ENCODE measurements at regions not wholly inside any gene's neighbourhood (a gene's known extent, or its start where the extent isn't known, plus 50 kb on each side); places are given as distances from the start of the nearest gene placed in this dataset.
"Not testable (repeated sequence)": the region's sequence is repeated elsewhere in the genome, so short reads cannot be mapped to it uniquely, and the experiment has no call there.

GRCh38 chr1:73827283-73827682 lies 370.7 kb downstream of the LRRIQ3 start:
- H3K4me1 ChIP-seq (ENCODE audit: control insufficient read depth in 2 of 2, insufficient read depth in 1 of 2, low read depth in 1 of 2, low read length in 2 of 2); H3K4me2 ChIP-seq (ENCODE audit: insufficient read depth, low read length, poor library complexity, severe bottlenecking); H3K27ac ChIP-seq (replicated peaks; ENCODE audit: low read length); H3K14ac ChIP-seq (ENCODE audit: low read length); H3K79me1 ChIP-seq (ENCODE audit: low read depth, low read length); H3K23ac ChIP-seq (ENCODE audit: low read depth, low read length, poor library complexity); H3K9me3 ChIP-seq (replicated peaks in 1 of 2; ENCODE audit: control insufficient read depth in 2 of 2, insufficient read depth in 1 of 2, low read depth in 1 of 2, low read length in 2 of 2); H4K91ac ChIP-seq (ENCODE audit: low read depth, low read length, poor library complexity); H2BK5ac ChIP-seq (ENCODE audit: low read length); H3K4me3 ChIP-seq (ENCODE audit: low read length in 2 of 2); H2BK120ac ChIP-seq (ENCODE audit: low read depth, low read length); H2BK12ac ChIP-seq (ENCODE audit: low read length); H3K27me3 ChIP-seq (ENCODE audit: control insufficient read depth in 3 of 3, insufficient read depth in 3 of 3, low read depth in 1 of 3, low read length in 3 of 3); H2BK15ac ChIP-seq (ENCODE audit: low read length); H4K8ac ChIP-seq (ENCODE audit: low read depth, low read length); H3K4ac ChIP-seq (ENCODE audit: low read length); H2AK5ac ChIP-seq (ENCODE audit: low read depth, low read length); H3K36me3 ChIP-seq (replicated peaks in 1 of 2; ENCODE audit: control insufficient read depth in 2 of 2, insufficient read depth in 2 of 2, low read length in 2 of 2); H2AFZ ChIP-seq (ENCODE audit: low read length); H3K9ac ChIP-seq (ENCODE audit: low read depth, low read length, poor library complexity); H3K18ac ChIP-seq (ENCODE audit: low read length); DNase-seq (ENCODE audit: low spot score): not testable (repeated sequence)
- WGBS, 2 donors (ENCODE audit: extremely low coverage in 2 of 2, insufficient read length in 2 of 2, insufficient replicate concordance in 1 of 2): no CpG with 5 or more reads among the region's 3 CpGs

- Histone ChIP-seq H4K91ac (ENCODE audit: low read depth, low read length, poor library complexity) (no peak overlapping the region), H2AK5ac (ENCODE audit: low read depth, low read length) (no peak overlapping the region), H3K4ac (ENCODE audit: low read length) (no peak overlapping the region), H3K27me3 (ENCODE audit: control insufficient read depth in 3 of 3, insufficient read depth in 3 of 3, low read depth in 1 of 3, low read length in 3 of 3) (no peaks in the 10 kb centered on the region), H2BK120ac (ENCODE audit: low read depth, low read length) (no peak overlapping the region), H3K18ac (ENCODE audit: low read length) (no peak overlapping the region), H3K36me3 (replicated peaks in 1 of 2; ENCODE audit: control insufficient read depth in 2 of 2, insufficient read depth in 2 of 2, low read length in 2 of 2) (no peaks in the 10 kb centered on the region), H2BK15ac (ENCODE audit: low read length) (no peak overlapping the region), H3K4me2 (ENCODE audit: insufficient read depth, low read length, poor library complexity, severe bottlenecking) (no peak overlapping the region), H2BK12ac (ENCODE audit: low read length) (no peak overlapping the region), H2BK5ac (ENCODE audit: low read length) (no peak overlapping the region), H3K4me1 (ENCODE audit: control insufficient read depth in 2 of 2, insufficient read depth in 1 of 2, low read depth in 1 of 2, low read length in 2 of 2) (no peaks in the 10 kb centered on the region), H3K14ac (ENCODE audit: low read length) (no peak overlapping the region), H3K79me1 (ENCODE audit: low read depth, low read length) (no peaks in the 10 kb centered on the region), H2AFZ (ENCODE audit: low read length) (no peak overlapping the region), H3K9me3 (replicated peaks in 1 of 2; ENCODE audit: control insufficient read depth in 2 of 2, insufficient read depth in 1 of 2, low read depth in 1 of 2, low read length in 2 of 2) (no peaks in the 10 kb centered on the region), H3K27ac (replicated peaks; ENCODE audit: low read length) (no peak overlapping the region), H3K23ac (ENCODE audit: low read depth, low read length, poor library complexity) (no peak overlapping the region), H3K9ac (ENCODE audit: low read depth, low read length, poor library complexity) (no peak overlapping the region), H3K4me3 (ENCODE audit: low read length in 2 of 2) (no peak overlapping the region), H4K8ac (ENCODE audit: low read depth, low read length) (no peak overlapping the region)
- no peak for DNase-seq (ENCODE audit: low spot score)
- WGBS, 2 donors (ENCODE audit: extremely low coverage in 2 of 2, insufficient read length in 2 of 2, insufficient replicate concordance in 1 of 2): no CpG with 5 or more reads among the region's 4 CpGs
These were observed 373.9 kb downstream of the LRRIQ3 start for GRCh38 chr1:73824065-73824464.

DNA sequence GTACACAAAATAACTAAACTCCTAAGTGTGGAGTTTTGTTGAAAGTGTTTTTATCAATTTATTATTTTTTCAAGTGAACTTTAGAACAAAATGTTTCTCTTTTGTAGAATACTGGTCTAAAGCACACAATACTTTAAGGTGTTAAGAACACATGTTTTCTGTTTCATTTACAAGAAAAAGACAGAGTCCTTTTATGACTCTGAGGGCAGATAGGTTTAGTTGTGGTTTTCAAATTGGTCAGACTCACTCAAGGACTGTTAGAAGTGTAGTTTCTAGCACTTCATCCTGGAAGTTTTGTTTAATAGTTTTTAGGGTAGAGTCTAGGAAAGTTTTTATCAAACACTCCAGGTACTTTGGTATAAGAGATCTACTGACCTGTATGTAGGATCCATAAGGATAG lies 376.5 kb downstream of the LRRIQ3 start:
- no peak overlapping the region for H2BK120ac ChIP-seq (ENCODE audit: low read depth, low read length)
- H3K79me1 ChIP-seq (ENCODE audit: low read depth, low read length): no peaks in the 10 kb centered on the region
- H3K14ac ChIP-seq (ENCODE audit: low read length): no peak overlapping the region
- H3K4me2 ChIP-seq (ENCODE audit: insufficient read depth, low read length, poor library complexity, severe bottlenecking): no peak overlapping the region
- no peaks in the 10 kb centered on the region for H3K4me1 ChIP-seq (ENCODE audit: control insufficient read depth in 2 of 2, insufficient read depth in 1 of 2, low read depth in 1 of 2, low read length in 2 of 2)
- no peaks in the 10 kb centered on the region for H3K27me3 ChIP-seq (ENCODE audit: control insufficient read depth in 3 of 3, insufficient read depth in 3 of 3, low read depth in 1 of 3, low read length in 3 of 3)
- no peak overlapping the region for H3K23ac ChIP-seq (ENCODE audit: low read depth, low read length, poor library complexity)
- H2BK5ac ChIP-seq (ENCODE audit: low read length): no peak overlapping the region
- DNase-seq (ENCODE audit: low spot score): no peak
- no peak overlapping the region for H2AFZ ChIP-seq (ENCODE audit: low read length)
- no peaks in the 10 kb centered on the region for H3K9me3 ChIP-seq (replicated peaks in 1 of 2; ENCODE audit: control insufficient read depth in 2 of 2, insufficient read depth in 1 of 2, low read depth in 1 of 2, low read length in 2 of 2)
- H2BK15ac ChIP-seq (ENCODE audit: low read length): no peak overlapping the region
- no peak overlapping the region for H2AK5ac ChIP-seq (ENCODE audit: low read depth, low read length)
- H4K8ac ChIP-seq (ENCODE audit: low read depth, low read length): no peak overlapping the region
- H3K27ac ChIP-seq (replicated peaks; ENCODE audit: low read length): no peak overlapping the region
- H2BK12ac ChIP-seq (ENCODE audit: low read length): no peak overlapping the region
- H3K4ac ChIP-seq (ENCODE audit: low read length): no peak overlapping the region
- H3K18ac ChIP-seq (ENCODE audit: low read length): no peak overlapping the region
- no peak overlapping the region for H3K4me3 ChIP-seq (ENCODE audit: low read length in 2 of 2)
- no peak overlapping the region for H3K9ac ChIP-seq (ENCODE audit: low read depth, low read length, poor library complexity)
- no peak overlapping the region for H4K91ac ChIP-seq (ENCODE audit: low read depth, low read length, poor library complexity)
- no peaks in the 10 kb centered on the region for H3K36me3 ChIP-seq (replicated peaks in 1 of 2; ENCODE audit: control insufficient read depth in 2 of 2, insufficient read depth in 2 of 2, low read length in 2 of 2)

GRCh38 chr1:73820843-73821242 lies 377.1 kb downstream of the LRRIQ3 start:
- Histone ChIP-seq H3K4me2 (ENCODE audit: insufficient read depth, low read length, poor library complexity, severe bottlenecking) (no peak overlapping the region), H2BK12ac (ENCODE audit: low read length) (no peak overlapping the region), H3K9ac (ENCODE audit: low read depth, low read length, poor library complexity) (no peak overlapping the region), H3K4me3 (ENCODE audit: low read length in 2 of 2) (no peak overlapping the region), H3K27me3 (ENCODE audit: control insufficient read depth in 3 of 3, insufficient read depth in 3 of 3, low read depth in 1 of 3, low read length in 3 of 3) (no peaks in the 10 kb centered on the region), H3K18ac (ENCODE audit: low read length) (no peak overlapping the region), H3K27ac (replicated peaks; ENCODE audit: low read length) (no peak overlapping the region), H4K91ac (ENCODE audit: low read depth, low read length, poor library complexity) (no peak overlapping the region), H2BK5ac (ENCODE audit: low read length) (no peak overlapping the region), H4K8ac (ENCODE audit: low read depth, low read length) (no peak overlapping the region), H2BK120ac (ENCODE audit: low read depth, low read length) (no peak overlapping the region), H2AK5ac (ENCODE audit: low read depth, low read length) (no peak overlapping the region), H2BK15ac (ENCODE audit: low read length) (no peak overlapping the region), H3K4me1 (ENCODE audit: control insufficient read depth in 2 of 2, insufficient read depth in 1 of 2, low read depth in 1 of 2, low read length in 2 of 2) (no peaks in the 10 kb centered on the region), H3K79me1 (ENCODE audit: low read depth, low read length) (no peaks in the 10 kb centered on the region), H3K9me3 (replicated peaks in 1 of 2; ENCODE audit: control insufficient read depth in 2 of 2, insufficient read depth in 1 of 2, low read depth in 1 of 2, low read length in 2 of 2) (no peaks in the 10 kb centered on the region), H3K23ac (ENCODE audit: low read depth, low read length, poor library complexity) (no peak overlapping the region), H2AFZ (ENCODE audit: low read length) (no peak overlapping the region), H3K4ac (ENCODE audit: low read length) (no peak overlapping the region), H3K36me3 (replicated peaks in 1 of 2; ENCODE audit: control insufficient read depth in 2 of 2, insufficient read depth in 2 of 2, low read length in 2 of 2) (no peaks in the 10 kb centered on the region), H3K14ac (ENCODE audit: low read length) (no peak overlapping the region)
- DNase-seq (ENCODE audit: low spot score): no peak
- no CpG with 5 or more reads among the region's 1 CpG for WGBS, 2 donors (ENCODE audit: extremely low coverage in 2 of 2, insufficient read length in 2 of 2, insufficient replicate concordance in 1 of 2)
